ENCODE measurements at regions not wholly inside any gene's neighbourhood (a gene's known extent, or its start where the extent isn't known, plus 50 kb on each side); places are given as distances from the start of the nearest gene placed in this dataset.

DNA sequence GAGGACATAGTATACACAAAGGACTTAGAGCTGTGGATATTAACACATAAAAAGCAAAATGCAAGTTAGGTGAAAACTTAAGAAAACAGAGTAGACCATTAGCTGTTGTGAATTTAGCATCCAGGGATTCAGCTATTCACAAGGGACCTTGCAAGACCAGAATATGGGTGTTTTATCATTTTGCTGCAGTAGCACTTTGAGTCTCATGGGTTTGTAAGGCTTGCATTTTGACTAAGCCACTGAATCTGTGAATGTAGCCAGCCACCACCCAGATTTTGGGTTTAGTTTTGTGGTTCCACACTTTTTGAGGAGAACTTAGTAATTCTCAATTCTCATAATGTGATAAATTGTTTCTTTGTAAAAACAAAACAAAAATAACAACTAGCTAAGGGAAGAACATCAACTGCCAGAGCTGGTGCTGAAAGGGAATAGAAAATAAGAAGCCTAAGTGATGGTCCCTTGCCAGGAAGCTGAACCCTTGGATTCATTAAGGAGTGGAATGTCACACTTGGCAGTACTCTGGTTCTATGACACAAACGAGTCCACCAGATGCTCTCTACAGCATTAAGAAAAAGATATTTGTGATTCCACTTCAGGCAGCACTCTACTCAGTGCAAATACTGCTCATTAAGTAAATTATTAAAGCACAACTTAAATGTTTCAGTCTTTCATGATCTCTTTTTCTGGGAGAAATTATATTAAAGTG, 557.4 kb upstream of the ZNF462 start:
- TF ChIP-seq, protein P1, sequence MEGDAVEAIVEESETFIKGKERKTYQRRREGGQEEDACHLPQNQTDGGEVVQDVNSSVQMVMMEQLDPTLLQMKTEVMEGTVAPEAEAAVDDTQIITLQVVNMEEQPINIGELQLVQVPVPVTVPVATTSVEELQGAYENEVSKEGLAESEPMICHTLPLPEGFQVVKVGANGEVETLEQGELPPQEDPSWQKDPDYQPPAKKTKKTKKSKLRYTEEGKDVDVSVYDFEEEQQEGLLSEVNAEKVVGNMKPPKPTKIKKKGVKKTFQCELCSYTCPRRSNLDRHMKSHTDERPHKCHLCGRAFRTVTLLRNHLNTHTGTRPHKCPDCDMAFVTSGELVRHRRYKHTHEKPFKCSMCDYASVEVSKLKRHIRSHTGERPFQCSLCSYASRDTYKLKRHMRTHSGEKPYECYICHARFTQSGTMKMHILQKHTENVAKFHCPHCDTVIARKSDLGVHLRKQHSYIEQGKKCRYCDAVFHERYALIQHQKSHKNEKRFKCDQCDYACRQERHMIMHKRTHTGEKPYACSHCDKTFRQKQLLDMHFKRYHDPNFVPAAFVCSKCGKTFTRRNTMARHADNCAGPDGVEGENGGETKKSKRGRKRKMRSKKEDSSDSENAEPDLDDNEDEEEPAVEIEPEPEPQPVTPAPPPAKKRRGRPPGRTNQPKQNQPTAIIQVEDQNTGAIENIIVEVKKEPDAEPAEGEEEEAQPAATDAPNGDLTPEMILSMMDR (IDR thresholded peaks at IDR 0.05) = no peak
- no peak for TF ChIP-seq POLR2A (IDR thresholded peaks at IDR 0.05)

Measured in Peyer's patch (tissue), 4 donors.